ENCODE measurements at regions not wholly inside any gene's neighbourhood (a gene's known extent, or its start where the extent isn't known, plus 50 kb on each side); places are given as distances from the start of the nearest gene placed in this dataset.
A peak's percentile ranks its signal among the peaks of the same experiment; 100 is the strongest.

- TF ChIP-seq BRF2 (CRISPR knock-in tag; IDR thresholded peaks at IDR 0.05) (no peak), SP1 (IDR thresholded peaks at IDR 0.05) (no peak), SP1 (CRISPR knock-in tag; IDR thresholded peaks at IDR 0.05) (no peak; the same call in 1 of the 2 replicates), ZNF567 (CRISPR knock-in tag; IDR thresholded peaks at IDR 0.05; ENCODE audit: borderline replicate concordance) (peak; percentile 5; the same call in 1 of the 2 replicates), ZNF766 (CRISPR knock-in tag; IDR thresholded peaks at IDR 0.05; ENCODE audit: borderline replicate concordance) (no peak), SRF (IDR thresholded peaks at IDR 0.05; ENCODE audit: low read depth, low read length) (no peak), ZFX (CRISPR knock-in tag; IDR thresholded peaks at IDR 0.05; ENCODE audit: low read depth) (peak; percentile 44; the same call in 1 of the 2 replicates), SMARCE1 (IDR thresholded peaks at IDR 0.05; ENCODE audit: borderline replicate concordance) (no peak), ZFP91 (CRISPR knock-in tag; IDR thresholded peaks at IDR 0.05; ENCODE audit: borderline replicate concordance) (peak; percentile 23; the same call in 1 of the 2 replicates), BORCS8-MEF2B (CRISPR knock-in tag; IDR thresholded peaks at IDR 0.05) (0 out of 2 replicates have a peak, but pooled peaks have one; percentile 13), ZBTB46 (CRISPR knock-in tag; IDR thresholded peaks at IDR 0.05; ENCODE audit: borderline replicate concordance) (no peak), RFX1 (IDR thresholded peaks at IDR 0.05) (no peak), SAFB2 (CRISPR knock-in tag; IDR thresholded peaks at IDR 0.05; ENCODE audit: borderline replicate concordance, low read depth) (no peak)
Measured at GRCh38 chr16:85170590-85171003, 58.3 kb upstream of the CIBAR2 start (continued).
